ENCODE measurements at regions not wholly inside any gene's neighbourhood (a gene's known extent, or its start where the extent isn't known, plus 50 kb on each side); places are given as distances from the start of the nearest gene placed in this dataset.
"Not testable (repeated sequence)": the region's sequence is repeated elsewhere in the genome, so short reads cannot be mapped to it uniquely, and the experiment has no call there.

DNA sequence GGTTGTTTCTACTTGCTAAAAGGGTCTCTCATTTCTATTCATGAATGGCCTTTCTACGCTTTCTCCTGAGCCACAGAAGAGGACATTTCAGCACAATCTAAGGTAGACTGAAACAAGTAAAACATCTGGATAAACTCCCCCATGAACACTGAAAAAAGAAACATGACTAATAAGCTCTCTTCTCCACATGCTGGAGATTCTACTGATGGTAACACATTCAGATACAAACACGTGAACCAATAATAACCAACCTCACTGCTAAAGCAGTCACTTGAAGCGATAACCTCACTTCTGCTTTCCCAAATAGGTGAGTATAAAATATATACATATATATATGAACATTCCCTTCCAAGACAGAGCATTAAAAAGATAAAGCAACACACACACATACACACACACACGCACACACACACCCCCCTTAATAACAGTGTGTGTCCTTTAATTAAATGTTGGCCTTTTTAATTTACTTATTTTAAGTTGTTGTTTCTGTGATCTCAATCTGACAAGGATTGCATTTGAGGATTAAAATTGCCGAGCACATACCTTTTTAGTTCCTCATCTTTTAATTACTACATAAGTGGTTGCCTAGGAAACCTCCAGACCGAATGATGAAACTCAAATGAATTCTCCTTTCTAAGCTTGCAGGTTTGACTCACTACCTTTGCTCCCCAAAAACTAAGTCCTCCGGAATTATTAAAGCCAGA lies 292.4 kb upstream of the KLF14 start:
- DNase-seq = no peak

DNA sequence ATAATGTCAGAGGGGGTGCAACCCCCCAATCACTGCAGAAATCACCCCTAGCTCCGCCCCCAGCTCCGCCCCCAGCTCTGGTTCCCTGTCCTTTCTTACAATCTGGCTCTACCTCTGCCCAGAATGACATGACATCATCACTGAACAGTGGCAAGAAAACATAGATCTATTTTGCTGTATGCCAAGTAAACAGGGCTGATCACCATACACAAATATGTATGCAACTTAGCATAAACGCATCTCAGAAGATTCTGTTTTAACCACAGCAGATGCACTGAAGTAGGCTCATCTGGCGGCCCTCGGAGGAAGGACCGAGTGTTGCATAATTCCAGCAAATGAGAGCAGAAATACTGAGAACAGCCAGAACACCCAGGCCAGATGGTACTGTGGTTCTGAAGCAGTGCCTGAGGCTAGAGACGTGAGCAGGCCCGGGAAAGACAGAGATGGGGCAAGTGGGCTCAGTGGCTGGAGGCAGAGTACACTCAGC lies 293.3 kb upstream of the KLF14 start:
- DNase-seq = no peak

DNA sequence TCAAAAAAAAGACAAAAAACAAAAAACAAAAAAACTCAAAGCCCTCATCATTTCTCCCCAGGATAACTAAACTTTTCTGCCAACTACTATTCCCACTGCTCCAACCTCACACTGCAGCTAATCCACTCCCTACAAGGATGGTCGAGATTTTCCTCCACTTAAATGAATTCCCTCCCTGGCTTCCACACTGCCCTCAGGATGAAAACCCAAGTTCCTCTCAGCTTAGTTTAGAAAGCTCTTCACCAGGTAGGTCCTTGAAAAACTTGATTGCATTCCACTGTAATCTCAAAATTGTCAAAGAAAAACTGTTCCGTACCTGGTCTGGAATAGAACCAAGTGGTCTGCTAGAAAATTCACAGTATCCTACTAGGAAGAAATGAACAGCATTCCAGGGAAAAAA lies 294.3 kb upstream of the KLF14 start:
- no peak for DNase-seq

DNA sequence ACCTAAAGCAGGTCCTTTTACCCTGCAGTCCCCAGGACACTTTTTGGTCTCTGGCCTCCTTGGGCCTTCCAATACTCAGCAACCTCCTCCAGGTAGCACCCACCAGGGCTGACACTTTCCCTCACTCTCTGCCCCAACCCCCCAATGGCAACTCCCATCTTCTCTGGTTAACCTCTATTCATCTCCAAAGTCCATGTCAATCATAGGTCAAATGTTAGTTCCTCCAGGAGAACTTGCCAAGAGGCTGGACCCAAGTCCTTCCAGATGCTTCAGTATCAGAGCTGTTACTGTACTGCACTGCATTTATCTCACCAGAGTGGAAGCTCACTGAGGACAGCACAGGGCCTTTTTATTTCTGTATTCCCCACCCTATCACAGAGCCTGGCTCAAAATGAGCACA lies 295.0 kb upstream of the KLF14 start:
- no peak for DNase-seq

DNA sequence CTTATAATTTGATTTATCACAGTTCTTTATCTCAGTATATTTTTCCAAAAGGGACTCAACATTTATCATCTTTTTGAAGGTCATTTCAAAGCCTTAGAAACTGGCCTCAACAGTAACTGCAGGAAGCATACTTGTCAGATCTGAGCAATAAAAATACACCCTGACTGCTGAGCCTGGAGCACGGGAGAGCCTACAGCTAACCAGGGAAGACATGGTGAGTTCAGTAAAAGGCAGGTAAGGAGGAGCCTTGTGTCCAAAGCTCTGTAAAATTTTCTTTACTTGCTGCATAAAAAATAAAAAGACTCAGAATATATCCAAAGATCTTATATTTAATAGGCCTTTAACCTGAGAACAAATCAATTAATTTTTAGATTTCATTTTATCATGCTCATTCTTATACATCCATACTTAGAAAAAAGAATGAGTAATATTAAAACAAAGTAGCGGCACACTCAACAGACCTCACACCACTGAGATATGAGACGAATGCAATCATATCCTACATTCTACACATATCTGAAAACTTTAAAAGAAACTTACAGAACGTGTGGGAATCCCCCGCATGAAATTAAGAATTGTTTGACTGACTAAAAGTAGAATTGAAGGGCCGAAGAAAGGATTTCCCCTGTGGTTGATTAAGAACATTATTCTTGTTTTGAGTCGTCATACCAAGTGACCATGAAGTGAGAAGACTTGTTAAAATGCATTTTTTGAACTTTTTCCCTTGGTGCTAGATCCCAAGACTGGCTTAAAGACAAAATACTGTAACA lies 296.4 kb upstream of the MKLN1 start:
- DNase-seq = no peak

DNA sequence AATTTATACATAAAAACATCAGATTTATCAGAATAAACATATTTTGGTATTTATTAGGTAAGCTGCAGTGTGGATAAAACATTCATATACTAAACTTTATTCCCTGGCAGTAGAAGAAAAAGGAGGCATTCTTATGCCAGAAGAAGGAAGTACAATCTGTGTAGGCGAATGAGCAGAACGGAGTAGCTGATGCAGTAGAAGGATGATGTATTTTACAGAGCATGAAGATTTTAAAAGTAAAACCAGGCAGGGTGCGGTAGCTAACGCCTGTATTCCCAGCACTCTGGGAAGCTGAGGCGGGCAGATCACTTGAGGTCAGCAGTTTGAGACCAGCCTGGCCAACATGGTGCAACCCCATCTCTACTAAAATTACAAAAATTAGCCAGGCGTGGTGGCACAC lies 294.9 kb upstream of the MKLN1 start:
- DNase-seq = no peak

DNA sequence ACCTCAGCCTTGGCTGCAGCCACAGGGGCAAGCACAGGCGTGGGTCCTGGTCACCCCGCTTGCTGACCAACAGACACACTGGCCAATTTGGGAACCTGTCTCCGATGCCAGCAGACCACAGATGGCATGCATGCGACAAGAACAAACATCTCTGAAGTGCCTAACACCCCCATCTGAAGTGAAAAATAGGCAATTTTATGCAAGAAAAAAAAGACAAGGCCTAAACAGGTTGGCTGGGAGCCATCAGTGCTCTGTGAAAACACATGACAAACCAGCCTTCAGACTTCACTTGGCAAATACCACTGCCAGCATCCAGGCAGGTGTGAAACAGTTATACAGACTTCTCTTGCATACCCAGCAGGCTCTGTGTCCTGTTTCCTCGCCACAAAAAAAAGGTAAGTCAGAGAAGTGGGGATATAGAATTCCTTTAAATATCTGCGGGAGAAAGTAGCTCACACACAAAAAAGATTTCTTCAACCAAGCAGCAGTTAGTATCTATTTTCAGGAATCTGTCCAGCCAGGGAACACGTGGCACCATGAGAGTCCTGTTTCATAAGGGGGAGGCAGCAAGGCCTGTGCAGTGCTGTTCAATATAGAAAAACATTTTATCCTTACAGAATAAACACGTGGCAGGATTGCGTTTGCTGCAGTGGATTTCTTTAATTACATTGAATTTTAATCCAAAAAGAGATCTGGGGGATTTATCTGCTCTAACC lies 293.4 kb upstream of the MKLN1 start:
- DNase-seq = peak; percentile 25 to 63

DNA sequence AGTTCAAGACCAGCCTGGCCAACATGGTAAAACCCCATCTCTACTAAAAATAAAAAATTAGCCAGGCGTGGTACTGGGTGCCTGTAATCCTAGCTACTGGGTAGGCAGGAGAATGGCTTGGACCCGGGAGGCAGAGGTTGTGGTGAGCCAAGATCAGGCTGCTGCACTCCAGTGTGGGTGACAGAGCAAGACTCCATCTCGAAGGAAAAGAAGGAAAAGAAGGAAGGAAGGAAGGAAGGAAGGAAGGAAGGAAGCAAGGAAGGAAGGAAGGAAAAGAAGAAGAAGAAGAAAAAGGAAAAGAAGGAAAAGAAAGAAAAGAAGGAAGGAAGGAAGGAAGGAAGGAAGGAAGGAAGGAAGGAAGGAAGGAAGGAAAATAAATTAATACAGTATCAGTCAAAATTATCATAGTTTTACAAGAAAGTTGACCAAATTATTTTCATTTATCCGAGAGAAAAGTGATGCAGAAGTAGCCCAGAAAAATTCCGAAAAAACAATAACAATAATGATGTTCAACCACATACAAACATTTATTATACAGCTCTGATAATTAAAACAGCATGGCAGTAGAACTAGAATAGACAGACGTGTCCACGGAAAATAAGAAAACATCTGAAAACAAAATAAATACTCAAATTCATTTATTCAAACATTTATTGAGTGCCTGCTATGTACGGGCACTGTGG lies 292.4 kb upstream of the MKLN1 start:
- no peak for DNase-seq

DNA sequence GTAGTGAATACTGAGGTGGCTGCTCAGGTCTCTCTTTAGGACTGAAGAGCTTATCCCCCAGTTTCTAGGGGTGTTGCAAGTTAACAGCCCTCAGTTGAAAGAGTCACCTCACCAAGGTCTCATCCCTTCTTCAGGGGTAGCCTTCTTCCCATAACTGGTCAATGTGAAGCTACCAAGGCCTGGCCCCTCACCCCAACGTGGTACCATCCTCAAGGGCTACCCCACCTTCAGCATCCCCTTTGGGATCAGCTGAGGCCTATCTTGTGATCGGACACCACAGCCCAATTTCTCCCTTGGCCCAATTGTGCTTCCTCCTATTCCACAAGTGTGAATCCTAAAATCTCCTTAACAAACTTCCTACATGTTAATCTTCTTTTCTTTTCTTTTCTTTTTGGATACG lies 289.5 kb upstream of the MKLN1 start:
- no peak for DNase-seq

DNA sequence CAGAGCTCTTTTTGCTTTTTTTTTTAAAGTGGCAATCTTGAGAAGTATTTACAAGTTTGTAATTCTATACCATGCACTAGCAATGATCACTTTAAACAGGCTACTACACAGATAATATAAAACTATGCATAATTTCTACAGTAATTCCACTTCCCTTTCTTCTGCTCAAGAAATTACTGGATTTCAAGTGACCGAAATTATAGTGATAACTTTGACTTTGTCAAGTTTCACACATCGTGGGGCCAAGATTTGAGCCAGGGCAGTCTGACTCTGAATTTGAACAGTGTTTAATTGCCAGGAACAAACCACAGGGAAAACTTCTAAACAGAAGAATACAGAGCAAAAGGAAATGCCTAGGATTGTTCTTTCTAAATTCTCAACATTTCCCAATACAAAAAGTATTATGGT lies 288.3 kb upstream of the MKLN1 start:
- DNase-seq = no peak

DNA sequence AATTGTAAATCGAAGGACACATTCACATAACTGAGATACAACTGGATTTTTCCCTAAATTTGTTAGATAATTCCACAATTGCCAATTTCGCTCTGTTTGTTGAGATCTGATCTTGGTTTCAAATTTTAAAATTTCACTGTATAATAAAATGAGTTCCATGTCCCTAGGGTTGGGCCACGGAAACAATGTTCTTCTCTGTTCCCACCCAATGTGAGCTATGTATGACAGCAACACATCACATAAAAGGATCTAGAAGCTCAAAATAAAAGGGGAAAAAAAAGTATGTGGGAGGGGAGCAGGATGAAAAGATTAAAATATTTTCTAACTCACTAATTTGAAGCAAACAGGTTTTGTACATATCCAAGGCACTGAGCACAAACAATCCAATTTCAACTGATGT lies 287.8 kb upstream of the MKLN1 start:
- DNase-seq = no peak

DNA sequence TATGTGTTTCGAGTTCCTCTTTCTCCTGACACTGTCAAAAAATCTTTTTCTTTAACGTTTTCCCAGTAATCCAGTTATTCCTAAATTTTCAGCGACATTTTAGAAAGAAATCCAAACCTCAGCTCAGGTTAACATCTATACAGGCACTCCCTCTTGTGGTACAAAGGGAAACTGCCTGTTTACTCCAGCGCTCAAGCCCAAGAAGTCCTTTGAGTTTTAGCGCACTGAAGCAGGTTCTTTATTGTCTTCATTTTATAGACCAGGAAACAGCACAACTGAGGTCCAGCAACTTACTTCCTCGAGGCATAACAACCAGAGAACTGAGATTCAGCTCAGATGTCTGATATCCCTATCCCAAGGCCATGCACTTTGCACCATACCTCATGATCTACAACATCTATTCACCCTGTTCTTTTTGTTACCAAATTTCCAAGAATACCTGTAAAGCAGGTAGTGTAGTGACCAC lies 287.2 kb upstream of the MKLN1 start:
- peak; percentile 13 to 78 for DNase-seq

DNA sequence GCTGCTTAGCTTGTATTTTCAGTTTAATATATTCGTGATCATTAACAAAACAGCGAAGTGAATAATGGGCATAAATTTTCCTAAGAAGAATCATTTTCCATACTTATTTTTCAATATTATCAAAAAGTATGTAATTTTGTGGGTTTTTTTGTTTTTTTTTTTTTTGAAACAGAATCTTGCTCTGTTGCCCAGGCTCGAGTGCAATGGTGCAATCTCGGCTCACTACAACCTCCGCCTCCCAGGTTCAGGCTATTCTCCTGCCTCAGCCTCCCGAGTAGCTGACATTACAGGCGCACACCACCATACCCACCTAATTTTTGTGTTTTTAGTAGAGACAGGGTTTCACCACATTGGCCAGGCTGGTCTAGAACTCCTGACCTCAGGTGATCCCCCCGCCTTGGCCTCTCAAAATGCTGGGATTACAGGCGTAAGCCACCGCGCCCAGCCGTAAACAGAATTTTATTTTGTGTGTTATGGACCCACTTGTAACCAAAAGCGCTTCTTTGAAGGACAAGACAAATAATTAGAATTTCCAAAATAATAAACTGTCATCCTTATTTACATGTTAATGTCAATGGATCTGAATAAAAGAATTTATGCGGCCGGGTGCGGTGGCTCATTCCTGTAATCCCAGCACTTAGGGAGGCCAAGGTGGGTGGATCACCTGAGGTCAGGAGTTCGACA lies 286.5 kb upstream of the MKLN1 start:
- not testable (repeated sequence) for DNase-seq

DNA sequence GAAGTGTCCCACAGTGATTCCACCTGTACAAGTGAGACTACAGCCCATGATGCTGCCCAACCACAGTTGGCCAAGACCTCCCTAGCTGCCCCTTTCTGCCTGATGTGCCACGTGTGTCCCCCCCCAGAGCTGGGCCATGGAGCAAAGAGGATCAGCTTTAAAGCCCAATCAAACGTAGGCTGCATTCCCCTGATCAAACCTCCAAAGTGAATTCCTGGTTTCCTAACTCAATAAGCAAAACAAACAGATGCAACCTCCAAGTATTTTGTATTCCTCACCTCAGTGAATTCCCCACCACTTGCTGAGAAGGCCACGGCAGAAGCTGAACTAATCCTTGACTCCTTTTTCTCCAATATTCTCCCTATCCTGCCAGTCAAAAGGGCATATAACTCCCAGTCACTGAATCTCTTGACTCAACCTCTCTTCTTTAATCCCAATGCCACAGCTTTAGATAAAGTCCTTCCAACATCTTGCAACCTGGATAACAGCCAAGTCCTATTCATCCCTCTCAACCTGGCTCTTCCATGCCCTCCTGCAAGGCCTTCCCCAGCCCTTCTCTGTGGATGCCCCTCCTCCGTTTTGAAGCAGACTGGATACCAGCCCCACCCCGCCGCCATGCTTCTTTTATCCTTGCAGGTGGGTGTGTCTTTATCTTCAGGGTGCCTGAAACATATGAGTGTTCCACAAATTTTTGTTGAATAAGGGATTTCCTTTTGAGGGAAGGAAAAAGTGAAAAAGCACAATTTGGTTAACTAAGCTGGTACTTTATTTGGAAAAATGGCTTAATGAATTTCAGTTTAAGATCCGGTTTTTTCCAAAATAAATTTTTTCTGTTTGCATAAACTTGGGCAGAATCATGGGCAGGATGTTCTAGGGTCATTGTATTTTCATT lies 285.2 kb upstream of the MKLN1 start:
- no peak for DNase-seq

DNA sequence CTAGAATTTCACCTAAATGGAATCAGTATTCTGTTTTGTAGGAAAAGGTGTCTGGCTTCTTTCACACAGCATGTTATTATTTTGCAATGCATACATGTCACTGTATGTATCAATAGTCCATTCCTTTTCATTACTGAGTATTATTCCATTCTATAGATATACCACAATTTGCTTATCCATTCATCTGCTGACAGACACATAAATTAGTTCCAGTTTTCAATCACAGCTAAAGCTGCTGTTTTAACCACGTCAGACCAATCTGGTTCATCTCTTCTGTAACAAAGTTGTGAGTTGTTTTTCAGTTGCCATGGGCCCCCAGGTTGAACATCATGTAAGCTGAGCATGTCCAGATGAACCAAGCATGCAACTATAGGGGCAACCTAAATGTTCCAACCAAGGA lies 282.1 kb upstream of the MKLN1 start:
- DNase-seq = no peak

DNA sequence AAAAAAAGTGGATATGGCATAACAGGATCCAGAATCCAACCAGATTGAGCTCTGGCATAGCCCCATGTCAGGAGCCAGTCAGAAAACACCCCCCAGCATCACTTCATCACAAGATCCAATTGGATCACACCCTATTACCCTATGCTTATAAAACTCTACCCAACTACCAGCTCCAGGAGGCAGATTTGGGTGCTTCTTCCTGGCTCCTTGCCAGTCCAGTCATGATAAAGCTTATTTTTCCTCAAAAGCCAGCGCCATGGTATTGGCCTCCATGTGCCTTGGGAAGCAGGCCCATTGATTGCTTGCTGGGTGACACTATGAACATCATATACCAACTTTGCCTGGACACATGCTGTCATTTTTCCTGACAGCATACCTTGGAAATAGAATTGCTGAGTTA lies 281.4 kb upstream of the MKLN1 start:
- no peak for DNase-seq

DNA sequence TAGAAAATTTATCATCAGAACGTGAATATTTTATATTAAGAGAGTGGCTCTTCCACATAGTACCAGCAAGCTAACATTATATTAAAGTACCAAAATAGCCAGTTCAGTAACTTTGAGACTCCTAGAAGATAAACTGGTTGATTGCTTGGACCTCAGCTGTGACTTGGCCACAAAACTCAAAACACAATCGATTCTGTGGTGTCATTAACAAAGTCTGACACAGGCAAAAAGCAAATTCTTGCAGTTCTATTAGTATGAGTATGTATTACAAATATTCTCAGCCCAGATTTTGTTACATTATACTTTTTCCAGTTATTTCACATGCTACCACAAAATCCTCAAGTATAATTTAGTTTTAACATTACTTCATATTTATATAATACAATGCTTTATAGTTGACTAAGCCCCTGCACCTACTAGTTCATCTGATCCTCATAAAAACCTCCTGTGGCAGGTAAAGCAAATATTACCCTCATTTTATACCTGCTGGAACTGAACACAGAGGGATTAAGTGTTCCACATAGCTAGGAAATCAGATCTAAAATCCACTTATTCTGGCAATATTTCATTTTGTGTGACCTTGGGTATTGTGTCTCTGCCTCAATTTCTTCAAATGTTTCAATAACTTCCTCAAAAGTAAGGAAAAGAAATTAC lies 279.9 kb upstream of the MKLN1 start:
- DNase-seq = no peak

DNA sequence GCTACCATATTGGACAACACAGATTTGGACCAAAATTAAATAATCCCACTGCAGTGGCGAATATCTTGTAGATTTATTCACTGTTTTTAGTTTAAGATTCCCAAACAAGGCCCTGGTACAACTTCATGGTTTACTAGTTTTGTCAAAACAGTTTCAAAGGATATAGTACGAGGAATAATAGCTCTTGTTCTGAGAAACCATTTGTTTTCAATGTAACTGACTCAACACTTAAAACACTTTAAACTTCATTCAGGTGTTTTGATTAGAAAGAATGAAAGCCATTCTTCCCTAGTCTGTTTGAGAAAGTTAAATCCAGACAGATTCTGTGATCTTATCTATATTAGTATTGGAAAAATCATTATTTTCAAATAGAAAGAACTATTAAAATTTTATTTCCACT lies 276.4 kb upstream of the MKLN1 start:
- no peak for DNase-seq

DNA sequence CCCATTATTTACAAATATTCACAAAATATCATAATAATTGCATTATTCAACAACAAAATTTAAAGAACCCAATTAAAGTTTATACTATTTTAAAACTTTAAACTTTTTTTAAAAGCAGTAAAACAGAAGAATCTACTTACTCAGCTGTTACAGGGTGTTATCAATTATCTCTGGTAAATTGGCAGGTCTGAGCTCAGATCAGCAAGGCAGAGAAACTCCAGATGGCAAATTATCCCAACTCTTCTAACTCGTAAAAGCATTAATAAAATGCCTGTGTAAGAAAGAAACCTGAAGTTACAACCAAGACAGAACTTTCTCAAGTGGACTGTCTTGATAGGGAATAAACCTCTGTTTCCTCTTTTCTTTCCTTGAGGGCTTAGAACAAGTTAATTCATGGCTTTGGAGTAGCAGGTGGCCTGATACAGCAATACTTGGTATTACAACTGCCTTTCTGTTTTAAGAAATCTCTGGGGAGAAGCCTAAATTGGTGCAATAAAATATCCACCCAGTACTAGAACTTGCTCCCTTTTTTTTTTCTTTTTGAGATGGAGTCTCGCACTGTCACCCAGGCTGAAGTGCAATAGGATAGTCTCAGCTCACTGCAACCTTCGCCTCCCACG lies 275.3 kb upstream of the MKLN1 start:
- no peak for DNase-seq

DNA sequence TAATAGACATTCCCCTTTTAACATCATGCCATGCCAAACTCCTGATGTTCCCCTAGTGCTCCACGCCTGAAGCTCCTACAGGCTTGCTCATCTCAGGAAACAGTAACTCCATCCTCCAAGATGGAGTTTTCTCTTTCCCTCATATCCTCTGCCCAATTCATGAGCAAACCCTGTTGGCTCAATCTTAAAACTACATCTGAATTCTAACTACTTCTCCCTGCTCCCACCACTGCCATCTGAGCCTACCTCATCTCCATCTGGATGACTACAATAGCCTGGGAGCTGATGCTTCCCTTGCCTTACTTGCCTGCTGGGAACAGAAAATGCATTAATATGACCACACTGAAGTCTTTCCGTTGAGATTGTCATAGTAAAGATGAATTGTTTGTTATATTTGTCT lies 271.7 kb upstream of the MKLN1 start:
- no peak for DNase-seq

All from hippocampal formation (tissue), 2 donors.